GM12878 (cell line): ENCODE measurements at regions not wholly inside any gene's neighbourhood (a gene's known extent, or its start where the extent isn't known, plus 50 kb on each side); places are given as distances from the start of the nearest gene placed in this dataset.

Experiments used
- ATAC-seq: fragments of 200-7000 bp; cut with Tn5 transposase; 3 replicates; pipeline ENCODE4 v1.9.1; 2020; ENCODE audit warnings: mild to moderate bottlenecking, moderate library complexity
- BruUV-seq: library from RNA; stranded (reverse); fragments of 400-500 nt; replicated peaks from 2 replicates; lab custom pipeline; 2021; lab: Mats Ljungman, UMichigan
- CTCF ChIA-PET: fragments of 300-600 bp; sonication (Branson Sonifier 250); formaldehyde crosslinking; extraction: SDS; loops from one replicate; lab custom pipeline; 2021; ENCODE audit warnings: inconsistent platforms; lab: Yijun Ruan, JAX
- POLR2A ChIA-PET: fragments of 350-600 bp; formaldehyde crosslinking; extraction: SDS; loops from one replicate; lab custom pipeline; 2021; ENCODE audit warnings: inconsistent platforms; lab: Charles Lee
- RAD21 ChIA-PET: fragments of 300-600 bp; sonication (Branson Sonifier 250); formaldehyde crosslinking; loops from one replicate; lab custom pipeline; 2023; ENCODE audit warnings: antibody characterized with exemption; ENCODE audit not compliant: unreplicated experiment; lab: Charles Lee
- SMC1A ChIA-PET: fragments of 300-600 bp; sonication (Branson Sonifier 250); formaldehyde crosslinking; loops from one replicate; lab custom pipeline; 2023; ENCODE audit not compliant: unreplicated experiment, uncharacterized antibody; lab: Charles Lee
- DNase-seq: peaks from one replicate; pipeline ENCODE4 v3.0.0-alpha.2; 2011; ENCODE audit warnings: low read depth, low spot score
- FAIRE-seq: peaks from 3 replicates; lab custom pipeline; 2011; peaks lifted over from hg19 to GRCh38; lab: Jason Lieb, UNC
- H2AFZ ChIP-seq: 2 replicates; pipeline ENCODE4 v1.6.0; 2011; ENCODE audit warnings: low read depth, low read length, control low read depth; ENCODE audit not compliant: control insufficient read depth
- H3K27ac ChIP-seq: 2 replicates; pipeline ENCODE4 v1.5.1; 2011; ENCODE audit warnings: control low read depth; ENCODE audit not compliant: control insufficient read depth, insufficient read depth
- H3K27me3 ChIP-seq, 2 experiments: replicated peaks in 1 of 2; 2 replicates each; pipeline versions ENCODE4 v1.6.0 to v1.6.1; 2011; ENCODE audit warnings: low read length in 1 of 2; ENCODE audit not compliant: control insufficient read depth in 2 of 2, insufficient read depth in 2 of 2
- H3K36me3 ChIP-seq, 2 experiments: 2 replicates each; pipeline ENCODE4 v1.5.1; 2011; ENCODE audit warnings: low read length in 1 of 2; ENCODE audit not compliant: control insufficient read depth in 2 of 2, insufficient read depth in 2 of 2
- H3K4me1 ChIP-seq: 2 replicates; pipeline ENCODE4 v1.6.1; 2011; ENCODE audit warnings: mild to moderate bottlenecking, low read length, moderate library complexity, mixed read lengths; ENCODE audit not compliant: control insufficient read depth, insufficient read depth
- H3K4me2 ChIP-seq: 2 replicates; pipeline ENCODE4 v1.6.0; 2011; ENCODE audit warnings: control low read depth; ENCODE audit not compliant: control insufficient read depth, insufficient read depth
- H3K4me3 ChIP-seq: fragments of 200-600 bp; sonication (generic); 2 replicates; pipeline ENCODE4 v1.5.1; 2016
- H3K79me2 ChIP-seq: 2 replicates; pipeline ENCODE4 v1.6.0; 2011; ENCODE audit warnings: low read length; ENCODE audit not compliant: control insufficient read depth, insufficient read depth
- H3K9ac ChIP-seq: 2 replicates; pipeline ENCODE4 v1.8.0; 2011; ENCODE audit warnings: low read length, control low read depth, mixed read lengths; ENCODE audit not compliant: control insufficient read depth, insufficient read depth
- H3K9me3 ChIP-seq: replicated peaks from 3 replicates; pipeline ENCODE4 v1.5.1; 2011; ENCODE audit warnings: mild to moderate bottlenecking, low read length; ENCODE audit not compliant: control insufficient read depth, insufficient read depth
- H4K20me1 ChIP-seq: 2 replicates; pipeline ENCODE4 v1.6.0; 2011; ENCODE audit not compliant: control insufficient read depth, insufficient read depth
- BACH1 ChIP-seq: fragments of 450-650 bp; IDR thresholded peaks from 2 replicates; pipeline ENCODE4 v1.6.1; 2017; ENCODE audit warnings: mild to moderate bottlenecking, borderline replicate concordance
- CBX5 ChIP-seq: sonication (generic); IDR thresholded peaks from 2 replicates; pipeline ENCODE4 v1.6.1; 2016; ENCODE audit warnings: low read depth, moderate library complexity, mild to moderate bottlenecking, inconsistent platforms
- CTCF ChIP-seq, 3 experiments: IDR thresholded peaks in 2 of 3; conservative IDR thresholded peaks in 1 of 3; 2 replicates each; pipeline ENCODE4 v1.5.1; 2011; ENCODE audit warnings: low read depth in 3 of 3, low read length in 3 of 3, mild to moderate bottlenecking in 3 of 3, control low read depth in 2 of 3, moderate library complexity in 2 of 3, inconsistent platforms in 1 of 3, mixed read lengths in 1 of 3; ENCODE audit not compliant: control insufficient read depth in 2 of 3, insufficient read depth in 1 of 3; ENCODE audit errors: extremely low read depth in 1 of 3
- GATAD2B ChIP-seq: fragments of 450-650 bp; conservative IDR thresholded peaks from 2 replicates; pipeline ENCODE4 v1.6.1; 2017; ENCODE audit warnings: low read depth, mild to moderate bottlenecking, moderate library complexity
- KDM1A ChIP-seq: fragments of 200-600 bp; sonication (generic); IDR thresholded peaks from 2 replicates; pipeline ENCODE4 v1.6.1; 2016; ENCODE audit warnings: borderline replicate concordance
- MEF2A ChIP-seq: IDR thresholded peaks from 2 replicates; pipeline ENCODE4 v1.6.1; 2011; ENCODE audit warnings: low read depth, mild to moderate bottlenecking, low read length, moderate library complexity; ENCODE audit not compliant: insufficient read depth
- NR2F1 ChIP-seq: fragments of 450-650 bp; conservative IDR thresholded peaks from 2 replicates; pipeline ENCODE4 v1.6.1; 2017; ENCODE audit warnings: mild to moderate bottlenecking
- TBL1XR1 ChIP-seq: IDR thresholded peaks from 2 replicates; pipeline ENCODE4 v1.6.1; 2012; ENCODE audit warnings: low read depth, low read length, improper control_type of control experiment
- TCF3 ChIP-seq: IDR thresholded peaks from 2 replicates; pipeline ENCODE4 v1.6.1; 2012; ENCODE audit warnings: low read depth, mild to moderate bottlenecking, low read length, borderline replicate concordance; ENCODE audit not compliant: insufficient read depth
- ZNF622 ChIP-seq: fragments of 450-650 bp; IDR thresholded peaks from 2 replicates; pipeline ENCODE4 v1.6.1; 2017; ENCODE audit warnings: mild to moderate bottlenecking, inconsistent platforms
- WGBS: methylation state at CpG from one replicate; pipeline ENCODE4 v1.1.6; 2016; ENCODE audit warnings: low lambda C conversion rate; ENCODE audit not compliant: insufficient replicate concordance, insufficient coverage; ENCODE audit errors: missing lambda C conversion rate; 5-methylcytosine and 5-hydroxymethylcytosine counted together
- in situ Hi-C: fragments of 300-500 bp; cut with MboI; formaldehyde crosslinking; loops from 9 replicates; pipeline ENCODE4 v1.14.3; 2018; ENCODE audit warnings: mixed read lengths
- intact Hi-C: fragments of 100-400 bp; cut with micrococcal nuclease; formaldehyde crosslinking; loops from one replicate; pipeline ENCODE4 v1.14.2; 2022; ENCODE audit not compliant: unreplicated experiment
- TF ChIP-seq, protein P1 (sequence below): IDR thresholded peaks from 2 replicates; pipeline ENCODE4 v1.6.1; 2012; ENCODE audit warnings: low read depth, low read length, improper control_type of control experiment
- TF ChIP-seq, protein P2 (sequence below): fragments of 450-650 bp; IDR thresholded peaks from 2 replicates; pipeline ENCODE4 v1.6.1; 2017; ENCODE audit warnings: mild to moderate bottlenecking

- Histone ChIP-seq H4K20me1 (no peaks in the 10 kb centered on the region), H3K36me3 (no peaks in the 10 kb centered on the region), H3K4me3 (no peak overlapping the region), H3K27me3 (no peaks in the 10 kb centered on the region), H3K9ac (no peak overlapping the region), H3K4me2 (no peak overlapping the region), H3K79me2 (no peaks in the 10 kb centered on the region), H3K9me3 (no peaks in the 10 kb centered on the region; the same call in 2 of the 3 replicates), H2AFZ (no peak overlapping the region), H3K4me1 (peaks cover 8% of the 10 kb centered on the region), H3K27ac (no peak overlapping the region)
- WGBS = 40% methylated on average over 1 of the region's 1 CpG
- TF ChIP-seq NR2F1 = peak; percentile 20; the same call in 1 of the 2 replicates
- peak; percentile 43; the same call in 1 of the 2 replicates for TF ChIP-seq BACH1
- TF ChIP-seq CTCF (IDR thresholded peaks at IDR 0.05 in 2 of 3, conservative IDR thresholded peaks at IDR 0.05 in 1 of 3; ENCODE audit: control insufficient read depth in 2 of 3, extremely low read depth in 1 of 3, insufficient read depth in 1 of 3, low read depth in 3 of 3, low read length in 3 of 3) = no peak
- FAIRE-seq (no peak), ATAC-seq (peak; percentile 21; the same call in 2 of the 3 replicates), DNase-seq (no peak)
- CTCF ChIA-PET = no interaction called here
- SMC1A ChIA-PET = interaction anchor here (0.7 to 3.3 kb wide), 10 partner anchors 13 to 91 kb away, joined by 3 to 16 read pairs (median 4); no protein-coding TSS in a partner anchor
- POLR2A ChIA-PET = interaction anchor here (1.3 to 1.6 kb wide), 2 partner anchors 9 to 117 kb away, joined by 3 to 4 read pairs; no protein-coding TSS in a partner anchor
- RAD21 ChIA-PET = interaction anchor here (1.0 to 1.4 kb wide), 2 partner anchors 28 to 59 kb away, joined by 3 read pairs; no protein-coding TSS in a partner anchor
- intact Hi-C loops (loop anchor here (2.0 kb wide), 1 partner anchor 60 kb away; no protein-coding TSS in a partner anchor), in situ Hi-C loops (no loop called here)
- no TSS peak for BruUV-seq
Measured at GRCh38 chr14:61602733-61603077, 92.6 kb upstream of the HIF1A start.

DNA sequence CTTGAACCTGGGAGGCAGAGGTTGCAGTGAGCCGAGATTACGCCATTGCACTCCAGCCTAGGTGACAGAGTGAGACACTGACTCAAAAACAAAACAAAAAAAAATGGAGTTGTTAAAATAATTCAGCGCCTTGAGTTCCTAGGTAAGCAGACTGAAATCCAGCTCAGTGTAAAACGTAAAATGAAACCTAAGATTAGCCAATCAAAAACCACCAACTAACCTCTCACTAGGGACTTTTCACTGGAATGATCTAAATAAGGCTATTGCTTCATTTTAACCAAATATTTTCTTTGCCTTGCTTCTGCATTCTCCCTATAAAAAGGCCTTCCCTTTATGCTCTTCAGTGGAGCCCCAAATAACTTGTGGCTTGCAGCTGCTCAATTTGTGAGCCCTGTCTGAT, 91.6 kb upstream of the HIF1A start:
- POLR2A ChIA-PET = interaction anchor here (0.8 to 1.6 kb wide), 4 partner anchors 8 to 116 kb away, joined by 3 to 4 read pairs (median 3); no protein-coding TSS in a partner anchor
- no peak for FAIRE-seq
- ATAC-seq = peak; percentile 32
- TF ChIP-seq CBX5 (no peak), TCF3 (no peak), ZNF622 (no peak), TBL1XR1 (no peak), KDM1A (no peak), GATAD2B (no peak), MEF2A (no peak)
- TF ChIP-seq, protein P1, sequence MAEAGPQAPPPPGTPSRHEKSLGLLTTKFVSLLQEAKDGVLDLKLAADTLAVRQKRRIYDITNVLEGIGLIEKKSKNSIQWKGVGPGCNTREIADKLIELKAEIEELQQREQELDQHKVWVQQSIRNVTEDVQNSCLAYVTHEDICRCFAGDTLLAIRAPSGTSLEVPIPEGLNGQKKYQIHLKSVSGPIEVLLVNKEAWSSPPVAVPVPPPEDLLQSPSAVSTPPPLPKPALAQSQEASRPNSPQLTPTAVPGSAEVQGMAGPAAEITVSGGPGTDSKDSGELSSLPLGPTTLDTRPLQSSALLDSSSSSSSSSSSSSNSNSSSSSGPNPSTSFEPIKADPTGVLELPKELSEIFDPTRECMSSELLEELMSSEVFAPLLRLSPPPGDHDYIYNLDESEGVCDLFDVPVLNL = no peak
- TF ChIP-seq, protein P2, sequence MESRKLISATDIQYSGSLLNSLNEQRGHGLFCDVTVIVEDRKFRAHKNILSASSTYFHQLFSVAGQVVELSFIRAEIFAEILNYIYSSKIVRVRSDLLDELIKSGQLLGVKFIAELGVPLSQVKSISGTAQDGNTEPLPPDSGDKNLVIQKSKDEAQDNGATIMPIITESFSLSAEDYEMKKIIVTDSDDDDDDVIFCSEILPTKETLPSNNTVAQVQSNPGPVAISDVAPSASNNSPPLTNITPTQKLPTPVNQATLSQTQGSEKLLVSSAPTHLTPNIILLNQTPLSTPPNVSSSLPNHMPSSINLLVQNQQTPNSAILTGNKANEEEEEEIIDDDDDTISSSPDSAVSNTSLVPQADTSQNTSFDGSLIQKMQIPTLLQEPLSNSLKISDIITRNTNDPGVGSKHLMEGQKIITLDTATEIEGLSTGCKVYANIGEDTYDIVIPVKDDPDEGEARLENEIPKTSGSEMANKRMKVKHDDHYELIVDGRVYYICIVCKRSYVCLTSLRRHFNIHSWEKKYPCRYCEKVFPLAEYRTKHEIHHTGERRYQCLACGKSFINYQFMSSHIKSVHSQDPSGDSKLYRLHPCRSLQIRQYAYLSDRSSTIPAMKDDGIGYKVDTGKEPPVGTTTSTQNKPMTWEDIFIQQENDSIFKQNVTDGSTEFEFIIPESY = no peak

More for the DNA sequence above, 91.6 kb upstream of the HIF1A start:
- ChIA-PET CTCF (interaction anchor here (1.0 kb wide), 1 partner anchor 128 kb away, joined by 3 read pairs; no protein-coding TSS in a partner anchor), RAD21 (interaction anchor here (1.2 kb wide), 1 partner anchor 102 kb away, joined by 4 read pairs; no protein-coding TSS in a partner anchor), SMC1A (interaction anchor here (0.8 to 3.3 kb wide), 7 partner anchors 13 to 60 kb away, joined by 3 to 16 read pairs (median 4); no protein-coding TSS in a partner anchor)
- BruUV-seq = no TSS peak
- no peaks in the 10 kb centered on the region for H3K27me3 ChIP-seq
- no peak for DNase-seq
- H3K4me3 ChIP-seq = no peak overlapping the region
- no peak overlapping the region for H3K9ac ChIP-seq
- 41% methylated on average over 4 of the region's 4 CpGs for WGBS
- peaks cover 7% of the 10 kb centered on the region for H3K4me1 ChIP-seq
- H2AFZ ChIP-seq = no peak overlapping the region; the same call in 1 of the 2 replicates
- H3K27ac ChIP-seq = no peak overlapping the region
- H4K20me1 ChIP-seq = no peaks in the 10 kb centered on the region
- no peaks in the 10 kb centered on the region for H3K79me2 ChIP-seq
- in situ Hi-C loops = no loop called here
- no peaks in the 10 kb centered on the region for H3K36me3 ChIP-seq
- intact Hi-C loops = loop anchor here (2.0 kb wide), 1 partner anchor 59 kb away; no protein-coding TSS in a partner anchor
- H3K4me2 ChIP-seq = no peak overlapping the region
- H3K9me3 ChIP-seq = no peaks in the 10 kb centered on the region; the same call in 2 of the 3 replicates
